CD4-positive, alpha-beta T cell treated with Interleukin-12 subunit alpha and Interleukin-12 subunit beta, for 1 hour (primary cell): ENCODE measurements at regions not wholly inside any gene's neighbourhood (a gene's known extent, or its start where the extent isn't known, plus 50 kb on each side); places are given as distances from the start of the nearest gene placed in this dataset.

Experiments
- DNase-seq: peaks from one replicate; pipeline ENCODE4 v3.0.0-alpha.2; 2020

DNA sequence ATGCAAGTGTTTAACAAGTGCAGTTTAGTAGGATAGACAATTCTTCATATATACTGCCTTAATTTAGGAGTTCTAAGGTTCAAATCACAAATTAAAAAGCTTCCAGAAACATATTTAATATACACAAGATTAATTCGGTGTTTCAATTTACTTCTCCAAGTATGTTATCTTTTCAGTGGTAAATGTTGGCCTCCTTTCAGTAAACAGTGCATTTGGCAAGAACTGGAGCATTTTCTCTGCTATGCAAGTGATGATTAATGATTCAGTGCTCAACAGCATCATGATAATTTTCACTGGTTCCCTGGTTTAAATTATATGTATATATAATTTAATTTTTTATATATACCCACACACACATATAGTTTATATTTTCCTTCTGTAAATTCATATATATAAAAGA is 541.7 kb downstream of the EFNA5 start:
- no peak for DNase-seq

DNA sequence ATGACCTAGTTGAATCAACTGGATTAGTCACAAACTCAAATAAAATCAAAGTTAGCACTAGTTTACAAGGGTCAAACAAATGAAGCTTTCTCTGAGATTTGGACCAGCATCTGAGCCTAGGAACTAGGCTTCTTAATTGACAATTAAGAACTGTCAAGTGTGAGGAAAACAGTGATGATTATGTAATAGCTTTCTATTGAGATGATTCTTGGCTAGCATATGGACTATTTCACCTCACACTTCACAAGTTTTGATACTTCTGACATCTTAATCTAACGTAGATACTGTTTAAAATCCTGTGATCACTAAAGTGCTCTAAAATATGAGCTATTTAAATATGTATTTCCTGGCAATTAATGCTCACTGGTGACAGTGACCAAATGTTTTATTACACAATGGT is 542.9 kb downstream of the EFNA5 start:
- no peak for DNase-seq

DNA sequence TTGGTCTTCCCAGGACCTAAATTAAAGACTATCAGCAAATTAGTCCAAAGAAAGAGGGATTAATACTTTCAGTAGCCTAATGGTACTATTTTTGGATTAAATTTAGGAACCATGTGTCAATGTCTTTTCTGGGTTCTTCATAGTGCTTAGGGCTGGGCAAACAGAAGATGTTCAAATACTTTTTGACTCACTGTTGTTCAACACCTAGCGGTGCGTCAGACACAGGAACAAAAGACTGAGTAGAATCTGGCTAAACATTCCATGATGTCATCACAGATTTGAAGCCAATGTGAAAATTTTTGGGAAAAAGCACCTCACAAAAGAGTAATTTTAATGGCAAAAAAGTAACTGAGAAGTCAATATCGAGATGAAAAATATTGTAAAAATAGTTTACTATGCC is 544.4 kb downstream of the EFNA5 start:
- DNase-seq: no peak

DNA sequence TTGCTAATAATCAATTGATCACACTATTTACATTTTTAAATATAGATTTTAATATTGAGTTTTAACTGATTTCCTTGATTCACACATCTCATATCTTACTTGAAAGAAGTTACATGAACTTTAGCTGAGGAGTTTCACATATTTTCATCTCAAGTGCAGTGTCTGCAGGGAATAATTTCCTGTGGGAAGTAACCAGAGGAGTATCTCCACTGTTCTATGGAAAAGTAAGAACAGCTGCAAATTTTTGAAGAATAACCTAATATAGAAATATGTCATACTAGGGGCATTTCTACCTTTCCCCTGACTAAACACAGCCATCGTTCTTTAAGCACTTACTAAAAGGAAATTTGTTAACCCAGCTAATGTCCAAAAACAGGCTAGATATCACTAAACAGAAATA is 546.4 kb downstream of the EFNA5 start:
- no peak for DNase-seq

DNA sequence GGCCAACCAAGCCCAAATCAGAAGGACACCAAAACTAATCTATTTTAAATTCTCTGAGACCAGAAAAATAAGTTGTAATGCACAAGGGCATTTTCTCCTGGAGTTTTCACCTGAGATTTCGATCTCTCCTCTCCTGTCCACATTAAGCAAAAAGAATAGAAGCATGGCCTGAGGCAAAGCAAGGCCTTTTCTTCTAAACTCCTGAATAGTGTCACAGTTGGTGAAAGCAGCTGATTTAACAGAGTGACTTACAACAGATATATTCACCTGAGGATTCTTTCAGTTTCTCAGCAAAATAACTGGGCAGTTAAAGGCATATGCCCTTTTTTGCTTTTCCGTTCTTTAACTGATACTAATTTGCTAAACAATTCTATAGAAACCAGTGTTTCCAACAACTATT is 547.7 kb downstream of the EFNA5 start:
- no peak for DNase-seq

DNA sequence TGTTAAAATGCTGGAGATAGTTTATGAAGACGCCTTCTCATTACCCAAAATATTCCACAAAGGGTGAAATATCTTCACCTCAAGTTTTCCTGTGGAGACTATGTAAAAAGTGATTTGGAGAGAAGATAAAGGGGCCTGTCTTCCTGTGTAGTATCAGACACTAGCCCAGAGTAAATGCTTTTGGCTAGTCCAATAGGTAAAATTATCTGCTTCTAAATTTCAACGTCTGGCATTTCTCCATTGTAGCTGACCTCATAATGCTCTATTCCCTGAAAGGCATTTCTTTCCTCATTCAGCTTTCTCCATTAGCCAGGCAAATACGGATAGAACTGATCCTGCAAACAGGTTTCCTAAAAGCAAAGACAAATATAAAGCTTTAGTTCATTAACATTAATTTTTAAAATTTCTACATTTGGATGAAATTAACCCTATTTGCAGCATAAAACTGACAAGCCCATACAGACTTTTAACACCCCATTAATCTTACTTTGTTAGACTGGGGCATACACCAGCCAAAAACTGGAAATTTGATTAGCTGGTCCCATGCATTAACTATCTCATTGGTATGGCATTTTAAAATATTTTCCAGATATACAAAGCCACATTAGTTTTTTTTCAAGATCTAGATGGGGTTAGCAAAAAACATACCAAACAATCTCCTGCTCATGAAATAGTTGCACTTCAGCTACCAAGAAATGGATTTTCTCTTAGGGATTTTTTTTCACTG is 548.8 kb downstream of the EFNA5 start:
- no peak for DNase-seq

DNA sequence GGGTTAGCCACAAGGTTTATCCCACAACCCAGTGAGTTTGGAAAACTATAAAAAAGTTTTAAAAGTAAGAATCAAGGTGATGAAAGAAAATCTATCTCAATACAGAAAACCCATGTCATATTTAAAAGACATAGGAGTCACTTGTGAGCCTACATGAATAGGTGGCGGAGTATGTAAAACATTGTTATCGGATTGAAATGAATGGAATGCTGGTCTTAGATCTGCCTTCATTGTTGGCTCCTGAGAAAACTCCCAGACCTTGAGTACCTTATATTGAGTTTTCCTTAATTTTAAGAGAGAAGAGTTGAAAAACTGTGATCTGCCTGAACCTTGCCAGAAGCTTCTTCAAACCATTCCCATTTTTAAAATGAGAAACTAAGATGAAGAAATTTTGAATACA is 551.1 kb downstream of the EFNA5 start:
- no peak for DNase-seq

DNA sequence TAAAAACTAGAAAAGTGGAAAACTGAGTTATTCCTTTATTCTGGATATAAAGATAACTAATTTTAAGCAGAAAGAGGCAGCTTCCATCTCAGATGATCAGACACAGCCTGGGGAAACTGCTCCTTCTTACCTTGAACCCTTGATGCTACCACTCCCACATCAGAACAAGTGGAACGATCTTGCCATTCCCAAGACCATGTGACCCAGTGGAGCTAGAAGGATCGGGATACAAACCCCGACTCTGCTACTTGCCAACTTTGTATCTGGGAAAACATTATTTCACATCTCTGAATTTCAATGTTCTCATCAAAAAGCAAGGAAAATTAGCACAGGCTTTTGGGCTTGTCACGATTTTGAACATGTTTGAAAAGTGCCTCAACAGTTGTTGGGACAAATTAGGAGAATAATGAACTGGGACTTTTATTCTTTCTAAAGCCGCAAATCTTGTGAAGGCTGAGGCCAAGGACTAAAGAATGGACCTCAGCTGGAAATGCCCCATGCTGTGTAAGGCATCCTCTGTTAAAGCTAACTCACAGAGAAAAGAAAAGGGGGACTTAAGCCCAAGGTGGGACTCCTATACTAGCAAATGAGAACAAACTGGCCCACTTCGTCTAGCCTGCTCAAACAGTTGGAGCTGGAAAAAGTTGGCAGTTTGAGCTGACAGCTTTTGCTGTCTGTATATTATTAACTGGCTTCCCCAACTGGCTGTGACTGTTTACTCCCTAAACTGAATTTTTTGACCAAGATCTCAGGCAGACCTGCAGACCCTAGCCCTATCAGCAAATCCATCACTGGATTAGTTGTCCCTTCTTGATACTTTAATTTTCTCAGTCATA is 552.3 kb downstream of the EFNA5 start:
- DNase-seq: no peak

DNA sequence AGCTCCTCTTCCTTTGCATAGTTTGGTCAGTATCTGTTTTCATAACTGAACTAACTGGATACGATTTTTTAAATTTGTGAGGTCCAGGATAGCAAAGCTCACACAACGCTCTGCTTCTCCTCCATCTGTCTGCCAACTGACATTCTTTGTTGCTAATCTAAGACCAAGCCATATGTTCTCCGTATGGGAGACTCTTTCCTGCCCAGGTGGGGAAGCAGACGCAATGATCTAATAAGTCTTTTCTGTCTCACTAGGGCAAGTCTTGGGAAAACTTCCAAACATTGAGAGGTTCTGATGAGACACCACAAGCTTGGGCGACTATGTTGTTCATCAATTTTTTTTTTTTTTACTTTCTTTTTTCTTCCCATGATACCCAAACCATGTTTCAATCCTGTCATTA is 558.5 kb downstream of the EFNA5 start:
- no peak for DNase-seq

DNA sequence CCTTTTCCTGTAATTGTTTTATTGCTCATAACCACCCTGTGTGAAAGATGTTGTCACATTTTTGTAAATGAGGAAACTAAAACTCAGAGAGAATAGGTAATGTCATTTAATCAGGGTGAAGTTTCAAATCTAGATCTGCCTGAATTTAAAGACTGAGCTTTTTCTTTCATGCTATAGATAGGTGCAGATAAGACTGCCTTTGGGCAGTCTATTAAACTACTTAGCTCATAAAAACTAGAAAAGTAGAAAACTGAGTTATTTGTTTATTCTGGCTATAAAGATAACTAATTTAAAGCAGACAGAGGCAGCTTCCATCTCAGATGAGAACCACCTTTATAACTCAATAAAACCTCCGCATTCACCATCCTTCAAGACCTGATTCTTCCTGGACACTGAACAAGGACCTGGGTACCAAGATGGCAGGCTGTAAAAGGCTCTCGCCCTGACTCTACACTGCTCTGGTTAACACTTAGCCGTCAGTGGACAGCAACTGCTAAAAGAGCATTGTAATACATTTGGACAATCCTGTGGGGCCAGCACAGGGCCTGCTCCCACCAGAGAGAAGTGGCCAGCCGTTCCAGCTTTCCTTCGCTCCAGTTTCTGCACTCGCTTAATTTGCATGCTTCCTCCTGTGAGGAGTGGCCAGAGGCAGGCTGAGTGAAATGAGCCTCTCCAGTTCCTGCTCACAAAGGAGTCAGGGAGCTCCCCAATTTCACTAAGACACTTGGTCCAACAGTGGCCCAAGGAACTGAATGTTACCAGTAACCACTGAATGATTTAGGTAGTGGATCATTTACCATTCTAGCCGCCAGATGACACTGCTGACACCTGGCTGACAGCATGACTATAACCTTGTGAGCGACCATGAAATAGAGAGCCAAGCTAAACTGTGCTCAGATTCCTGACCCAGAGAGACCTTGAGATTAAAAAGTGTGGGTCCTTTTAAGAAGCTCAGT is 566.4 kb downstream of the EFNA5 start:
- no peak for DNase-seq

DNA sequence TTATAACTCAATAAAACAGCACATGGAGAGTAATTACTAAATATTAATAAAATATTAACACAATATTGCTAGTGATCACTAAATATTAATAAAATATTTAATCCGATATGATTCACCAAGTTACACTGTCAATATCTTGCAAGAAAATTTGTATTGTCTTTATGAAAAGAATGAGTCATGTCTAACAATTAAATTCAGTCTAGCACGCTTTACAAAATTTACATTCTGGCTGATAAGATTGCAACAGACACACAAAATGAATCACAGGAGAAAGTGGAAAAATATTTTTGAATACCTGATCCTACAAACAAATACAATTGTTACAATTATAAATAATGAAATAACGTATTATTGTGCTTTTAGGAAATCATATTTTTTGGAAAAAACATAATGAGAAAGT is 567.2 kb downstream of the EFNA5 start:
- DNase-seq: no peak

DNA sequence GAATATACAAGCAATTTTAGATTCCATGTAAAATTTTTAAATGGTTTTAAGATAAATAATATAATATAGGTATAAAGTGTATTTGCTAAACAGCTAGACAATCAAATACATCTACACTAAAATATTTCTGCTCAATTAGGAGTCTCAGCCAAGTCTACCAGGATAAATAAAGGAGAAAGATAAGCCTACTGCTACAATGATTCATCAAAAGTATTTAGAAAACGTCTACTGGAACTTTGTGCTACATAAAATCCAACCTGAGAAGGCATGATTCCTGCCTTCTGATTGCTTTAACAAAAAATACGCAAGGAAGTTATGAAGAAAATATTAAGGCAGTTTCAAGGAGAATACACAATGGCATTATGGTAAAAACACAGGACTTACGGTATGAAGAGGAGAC is 570.6 kb downstream of the EFNA5 start:
- no peak for DNase-seq

DNA sequence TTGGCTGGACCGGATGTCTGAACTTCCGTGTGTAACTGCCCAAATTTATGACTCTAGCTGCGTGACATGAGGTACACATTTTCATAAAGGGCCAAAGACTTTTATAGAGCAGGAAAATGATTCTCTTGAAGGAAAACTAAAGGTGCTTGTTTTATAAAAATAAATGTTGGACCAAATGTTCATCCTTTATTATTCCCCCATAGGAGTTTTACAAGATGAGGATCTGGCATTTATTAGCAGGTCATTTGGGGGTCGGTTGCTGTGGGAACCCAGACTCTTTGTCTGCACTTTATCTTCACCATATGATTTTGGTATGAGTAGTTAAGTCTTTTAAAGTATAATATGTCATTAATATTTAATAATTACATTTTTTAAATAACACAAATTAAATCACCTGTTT is 571.2 kb downstream of the EFNA5 start:
- DNase-seq: no peak

DNA sequence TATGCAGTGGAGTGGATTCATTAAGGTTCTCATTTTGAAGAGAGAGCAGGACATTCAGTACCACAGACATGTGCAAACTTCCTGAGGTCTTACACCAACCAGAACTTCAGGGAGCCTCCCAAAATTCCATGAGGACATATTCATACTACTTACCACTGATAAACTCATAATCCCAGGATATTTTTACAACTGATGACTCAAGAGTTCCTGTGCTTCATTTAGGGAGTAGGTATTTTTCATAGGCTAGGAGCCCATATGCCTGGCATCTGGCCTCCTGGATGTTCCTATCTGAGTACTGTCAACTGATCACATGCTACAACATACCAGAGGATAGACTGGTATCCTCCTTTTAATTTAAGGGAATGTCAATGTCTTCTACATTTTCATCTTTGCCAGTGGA is 578.0 kb downstream of the EFNA5 start:
- no peak for DNase-seq

DNA sequence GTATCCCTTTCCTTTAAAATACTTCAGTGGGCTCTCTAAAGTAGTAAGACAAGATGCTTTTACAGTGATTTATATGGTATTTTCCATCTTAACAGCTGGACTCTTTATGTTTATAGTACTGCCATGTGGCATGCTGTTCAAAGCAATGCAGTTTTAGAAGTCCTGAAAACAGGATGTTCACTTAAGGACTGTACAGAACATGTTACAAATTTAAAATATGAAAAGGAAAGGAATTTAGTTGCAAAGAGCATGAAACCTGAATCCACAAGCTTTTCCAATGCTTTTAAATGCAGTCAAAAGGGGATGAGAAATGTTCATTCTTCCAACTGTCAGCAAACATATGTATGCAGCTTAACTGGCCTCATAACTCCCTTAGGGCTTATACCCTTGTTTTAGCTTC is 580.2 kb downstream of the EFNA5 start:
- DNase-seq: no peak

DNA sequence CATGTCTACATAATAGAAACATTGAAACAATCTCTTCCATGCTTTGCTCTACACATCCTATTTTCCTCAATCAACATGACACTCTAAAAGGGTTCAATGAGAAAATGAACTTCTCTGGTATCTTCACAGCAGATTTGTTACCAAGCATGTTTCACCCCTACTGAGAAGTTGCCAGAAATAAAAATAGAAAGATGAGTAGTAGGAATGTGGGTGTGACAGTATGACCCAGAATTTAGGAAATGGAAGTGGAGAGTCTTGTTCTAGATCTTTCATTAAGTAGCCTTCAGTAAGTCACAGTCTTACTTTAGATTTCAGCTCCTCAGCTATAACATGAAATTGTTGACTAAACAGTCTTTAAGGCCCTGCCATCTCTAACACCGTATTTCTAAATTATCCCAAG is 581.8 kb downstream of the EFNA5 start:
- no peak for DNase-seq

DNA sequence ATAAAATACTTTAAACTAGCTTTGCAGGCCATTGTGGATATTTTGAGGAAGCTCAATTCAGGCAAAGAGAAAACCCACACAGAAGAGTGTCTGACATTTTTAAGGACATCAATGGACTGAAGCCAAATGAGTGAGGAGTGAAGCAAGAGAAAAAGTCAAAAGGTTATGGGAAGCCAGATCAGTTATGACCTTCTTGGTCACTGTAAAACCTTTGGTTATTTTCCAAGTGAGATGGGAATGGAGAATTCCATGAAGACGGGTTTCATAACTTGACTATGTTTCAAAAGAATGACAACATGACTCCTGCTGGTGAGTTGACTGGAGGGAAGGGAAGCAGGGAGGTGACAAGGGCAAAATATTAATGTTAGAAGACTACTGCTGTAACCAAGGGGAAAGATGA is 585.2 kb downstream of the EFNA5 start:
- no peak for DNase-seq

DNA sequence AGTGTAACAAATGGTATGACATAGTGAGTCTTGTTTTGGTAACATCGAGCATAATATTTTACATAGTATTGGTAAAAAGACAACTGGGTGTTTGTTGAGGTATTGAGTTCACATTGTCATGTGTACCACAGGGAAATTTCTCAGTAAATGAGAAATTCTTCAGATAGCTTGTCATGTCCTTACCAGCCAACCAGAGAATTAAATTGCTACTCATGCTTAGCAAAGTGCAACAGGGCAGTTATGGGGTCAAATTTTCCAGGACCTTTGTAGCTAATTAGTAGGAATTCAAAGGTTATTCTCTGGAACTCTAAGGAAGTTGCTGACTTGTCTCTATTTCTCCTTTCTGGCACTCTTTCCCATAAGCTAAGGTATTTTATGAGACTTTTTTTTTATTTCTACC is 595.7 kb downstream of the EFNA5 start:
- DNase-seq: no peak

DNA sequence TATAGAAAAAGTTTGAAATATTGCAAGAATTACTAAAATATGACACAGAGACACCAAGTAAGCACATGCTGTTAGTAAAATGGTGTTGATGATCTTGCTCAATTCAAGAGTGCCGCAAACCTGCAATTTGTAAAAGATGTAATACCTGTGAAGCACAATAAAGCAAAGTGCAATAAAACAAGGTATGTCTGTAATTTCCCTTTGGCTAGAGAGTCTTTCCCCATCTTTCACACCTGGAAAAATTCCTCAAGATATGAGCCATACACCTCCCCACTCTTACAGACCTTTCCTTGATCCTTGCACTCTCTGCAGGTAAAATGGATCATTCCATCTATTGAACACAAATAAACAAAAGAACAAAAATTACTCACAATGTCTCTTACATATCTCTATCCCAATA is 597.8 kb downstream of the EFNA5 start:
- no peak for DNase-seq

DNA sequence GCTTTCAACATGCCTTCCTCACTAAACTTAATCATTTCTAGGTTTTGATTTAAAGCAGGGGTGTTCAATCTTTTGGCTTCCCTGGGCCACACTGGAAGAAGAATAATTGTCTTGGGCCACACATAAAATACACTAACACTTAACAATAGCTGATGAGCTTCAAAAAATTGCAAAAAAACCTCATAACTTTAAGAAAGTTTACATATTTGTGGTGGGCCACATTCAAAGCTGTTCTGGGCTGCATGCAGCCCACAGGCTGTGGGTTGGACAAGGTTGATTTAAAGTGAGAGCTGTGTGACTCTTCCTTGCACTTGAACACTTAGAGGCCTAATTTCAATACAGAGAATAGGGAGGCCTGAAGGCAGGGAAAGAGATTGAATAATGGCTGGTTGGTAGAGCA is 598.3 kb downstream of the EFNA5 start:
- no peak for DNase-seq

DNA sequence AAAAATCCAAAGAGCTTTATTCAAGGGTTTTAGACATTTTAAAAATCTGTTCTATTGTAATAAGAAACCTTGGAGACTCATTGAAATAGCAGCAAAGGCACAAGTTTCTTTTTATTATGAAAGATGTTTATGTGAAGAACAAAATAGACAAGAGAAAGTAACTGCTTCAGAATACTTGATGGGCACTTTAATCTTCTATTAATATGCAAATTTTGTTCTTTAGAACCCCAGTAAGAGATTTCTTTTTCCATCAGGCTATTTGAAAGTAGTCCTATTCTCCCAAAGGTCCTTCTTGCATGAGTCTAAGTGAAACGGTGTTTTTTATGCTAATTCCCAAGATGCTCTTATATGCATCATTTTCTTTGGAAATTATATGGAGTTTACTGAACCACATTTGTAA is 602.0 kb downstream of the EFNA5 start:
- no peak for DNase-seq

DNA sequence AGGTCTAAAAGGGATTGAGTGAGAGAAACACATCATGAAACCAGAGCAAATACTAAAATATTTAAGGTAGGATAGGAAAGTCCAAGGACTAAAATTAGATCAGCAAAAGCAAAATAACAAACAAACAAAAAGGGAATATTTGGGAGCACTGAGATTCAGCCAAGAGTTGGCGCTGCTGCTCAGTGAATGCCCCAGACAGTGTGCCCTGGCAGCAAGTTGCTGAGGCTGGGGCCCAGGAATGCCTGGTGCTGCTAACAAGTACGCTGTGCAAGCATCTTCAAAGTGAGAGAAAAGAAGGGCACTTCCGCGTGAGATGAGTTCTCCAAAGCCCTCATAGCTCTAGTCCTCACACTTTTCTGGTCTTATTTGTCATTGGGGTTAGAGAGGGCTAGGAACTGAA is 603.3 kb downstream of the EFNA5 start:
- no peak for DNase-seq

DNA sequence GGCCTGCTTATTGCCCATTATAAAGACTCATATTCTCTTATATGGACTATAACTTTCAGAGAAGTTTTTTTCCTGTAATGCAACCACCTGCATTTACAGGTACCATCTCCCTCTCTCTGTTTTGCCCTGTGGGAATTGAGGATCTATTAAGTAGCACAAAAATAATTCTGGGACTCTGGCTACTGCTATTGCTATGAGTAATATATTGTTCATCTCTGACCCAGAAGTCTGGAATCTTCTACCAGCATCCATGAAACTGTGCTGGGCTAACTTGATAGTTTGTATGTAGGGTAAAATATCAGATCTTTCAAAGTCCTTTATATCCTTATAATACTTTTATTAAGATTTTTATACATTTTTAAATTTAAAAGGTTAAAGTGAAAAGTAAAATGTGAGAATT is 607.2 kb downstream of the EFNA5 start:
- no peak for DNase-seq

DNA sequence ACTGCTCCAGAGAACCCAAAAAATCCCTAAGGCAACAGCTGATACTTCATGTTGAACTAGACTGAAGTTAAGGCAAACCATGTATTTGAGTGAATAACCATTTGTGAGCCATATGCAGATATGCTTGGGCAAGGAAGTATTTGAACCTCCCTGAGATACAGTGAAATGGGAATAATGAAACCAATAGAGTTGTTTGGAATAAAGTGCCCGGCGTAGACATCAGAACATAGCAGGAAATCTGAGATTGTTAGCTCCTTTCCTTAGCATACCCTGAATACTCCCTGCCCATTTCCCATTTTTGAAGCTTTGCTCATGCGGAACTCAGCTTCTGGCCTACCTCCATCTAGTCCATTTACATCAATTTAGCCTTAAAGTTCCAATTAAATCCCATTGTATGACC is 611.9 kb downstream of the EFNA5 start:
- DNase-seq: no peak
